WERI-Rb-1 (cell line): ENCODE measurements at regions not wholly inside any gene's neighbourhood (a gene's known extent, or its start where the extent isn't known, plus 50 kb on each side); places are given as distances from the start of the nearest gene placed in this dataset.

ENCODE experiments used
- DNase-seq: peaks from one replicate; pipeline ENCODE4 v3.0.0-alpha.2; 2020
- H3K27ac ChIP-seq: fragments of 250-450 bp; sonication (Bioruptor Pico); 2 replicates; pipeline ENCODE4 v1.5.1; 2020; ENCODE audit warnings: mild to moderate bottlenecking, moderate library complexity
- H3K27me3 ChIP-seq: fragments of 250-450 bp; sonication (Bioruptor Pico); 2 replicates; pipeline ENCODE4 v1.5.1; 2021; ENCODE audit warnings: mild to moderate bottlenecking, low read depth, moderate library complexity; ENCODE audit not compliant: insufficient read depth, severe bottlenecking
- H3K36me3 ChIP-seq: fragments of 250-450 bp; sonication (Bioruptor Pico); 2 replicates; pipeline ENCODE4 v1.5.1; 2020; ENCODE audit warnings: mild to moderate bottlenecking, moderate library complexity
- H3K4me3 ChIP-seq: 2 replicates; pipeline ENCODE4 v1.5.1; 2011; ENCODE audit warnings: low read depth, mild to moderate bottlenecking, control low read depth, low read length
- H3K9me3 ChIP-seq: fragments of 250-450 bp; sonication (Bioruptor Pico); 2 replicates; pipeline ENCODE4 v1.5.1; 2021; ENCODE audit warnings: mild to moderate bottlenecking, moderate library complexity; ENCODE audit not compliant: severe bottlenecking
- TF ChIP-seq, protein P1 (sequence below): IDR thresholded peaks from 2 replicates; pipeline ENCODE4 v1.5.1; 2011; ENCODE audit warnings: low read depth, mild to moderate bottlenecking, control low read depth, inconsistent platforms, low read length

GRCh38 chr2:12273111-12273510, 443.6 kb upstream of the TRIB2 start:
- Histone ChIP-seq H3K9me3 (no peaks in the 10 kb centered on the region), H3K27me3 (no peaks in the 10 kb centered on the region), H3K27ac (no peak overlapping the region), H3K36me3 (no peaks in the 10 kb centered on the region), H3K4me3 (no peak overlapping the region)
- DNase-seq, result no peak
- TF ChIP-seq, protein P1, sequence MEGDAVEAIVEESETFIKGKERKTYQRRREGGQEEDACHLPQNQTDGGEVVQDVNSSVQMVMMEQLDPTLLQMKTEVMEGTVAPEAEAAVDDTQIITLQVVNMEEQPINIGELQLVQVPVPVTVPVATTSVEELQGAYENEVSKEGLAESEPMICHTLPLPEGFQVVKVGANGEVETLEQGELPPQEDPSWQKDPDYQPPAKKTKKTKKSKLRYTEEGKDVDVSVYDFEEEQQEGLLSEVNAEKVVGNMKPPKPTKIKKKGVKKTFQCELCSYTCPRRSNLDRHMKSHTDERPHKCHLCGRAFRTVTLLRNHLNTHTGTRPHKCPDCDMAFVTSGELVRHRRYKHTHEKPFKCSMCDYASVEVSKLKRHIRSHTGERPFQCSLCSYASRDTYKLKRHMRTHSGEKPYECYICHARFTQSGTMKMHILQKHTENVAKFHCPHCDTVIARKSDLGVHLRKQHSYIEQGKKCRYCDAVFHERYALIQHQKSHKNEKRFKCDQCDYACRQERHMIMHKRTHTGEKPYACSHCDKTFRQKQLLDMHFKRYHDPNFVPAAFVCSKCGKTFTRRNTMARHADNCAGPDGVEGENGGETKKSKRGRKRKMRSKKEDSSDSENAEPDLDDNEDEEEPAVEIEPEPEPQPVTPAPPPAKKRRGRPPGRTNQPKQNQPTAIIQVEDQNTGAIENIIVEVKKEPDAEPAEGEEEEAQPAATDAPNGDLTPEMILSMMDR, result no peak

- H3K27me3 ChIP-seq, result no peaks in the 10 kb centered on the region
- no peak for DNase-seq
- H3K4me3 ChIP-seq, result no peak overlapping the region
- H3K36me3 ChIP-seq, result no peaks in the 10 kb centered on the region
- TF ChIP-seq, protein P1, result no peak
- H3K9me3 ChIP-seq, result no peaks in the 10 kb centered on the region
- H3K27ac ChIP-seq, result no peak overlapping the region
These were observed 442.1 kb upstream of the TRIB2 start for GRCh38 chr2:12274591-12274990.

GRCh38 chr2:12277241-12278034, 439.3 kb upstream of the TRIB2 start:
- no peak overlapping the region for H3K27ac ChIP-seq
- no peaks in the 10 kb centered on the region for H3K9me3 ChIP-seq
- H3K27me3 ChIP-seq, result no peaks in the 10 kb centered on the region
- no peak for DNase-seq
- H3K36me3 ChIP-seq, result no peaks in the 10 kb centered on the region
- H3K4me3 ChIP-seq, result no peak overlapping the region
- TF ChIP-seq, protein P1, result no peak

DNA sequence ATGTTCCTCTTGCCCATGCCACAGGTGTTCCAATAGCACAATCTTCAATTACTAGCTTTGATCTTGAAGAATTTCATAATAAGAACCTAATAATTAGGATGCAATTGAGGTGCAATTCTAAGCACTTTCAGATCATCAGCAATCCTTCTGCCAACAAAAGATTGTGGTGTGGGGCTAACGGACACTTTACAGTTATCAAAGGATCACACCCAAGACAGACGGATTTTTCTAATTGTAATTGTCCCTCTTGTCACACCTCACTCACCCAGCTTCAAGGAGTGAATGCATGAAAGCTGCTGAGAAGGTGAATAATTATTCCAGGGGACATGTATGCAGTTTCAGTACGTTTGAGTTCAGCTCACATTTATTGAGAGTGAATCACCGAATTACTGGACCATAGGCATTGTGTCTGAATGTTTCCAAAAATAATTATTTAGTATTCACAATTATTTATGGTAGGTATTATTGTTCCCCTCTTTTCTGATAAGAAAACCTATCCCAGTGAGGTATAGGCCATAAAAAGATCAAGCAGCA, 438.5 kb upstream of the TRIB2 start:
- no peaks in the 10 kb centered on the region for H3K27me3 ChIP-seq
- H3K27ac ChIP-seq, result no peak overlapping the region
- no peak for DNase-seq
- H3K4me3 ChIP-seq, result no peak overlapping the region
- TF ChIP-seq, protein P1, result no peak
- no peaks in the 10 kb centered on the region for H3K9me3 ChIP-seq
- no peaks in the 10 kb centered on the region for H3K36me3 ChIP-seq

- Histone ChIP-seq H3K27me3 (no peaks in the 10 kb centered on the region), H3K9me3 (no peaks in the 10 kb centered on the region), H3K4me3 (no peak overlapping the region), H3K27ac (no peak overlapping the region), H3K36me3 (no peaks in the 10 kb centered on the region)
- TF ChIP-seq, protein P1, result no peak
- no peak for DNase-seq
These were observed 433.7 kb upstream of the TRIB2 start for GRCh38 chr2:12282780-12283695.
